ENCODE measurements at regions not wholly inside any gene's neighbourhood (a gene's known extent, or its start where the extent isn't known, plus 50 kb on each side); places are given as distances from the start of the nearest gene placed in this dataset.
"Not testable (repeated sequence)": the region's sequence is repeated elsewhere in the genome, so short reads cannot be mapped to it uniquely, and the experiment has no call there.

DNA sequence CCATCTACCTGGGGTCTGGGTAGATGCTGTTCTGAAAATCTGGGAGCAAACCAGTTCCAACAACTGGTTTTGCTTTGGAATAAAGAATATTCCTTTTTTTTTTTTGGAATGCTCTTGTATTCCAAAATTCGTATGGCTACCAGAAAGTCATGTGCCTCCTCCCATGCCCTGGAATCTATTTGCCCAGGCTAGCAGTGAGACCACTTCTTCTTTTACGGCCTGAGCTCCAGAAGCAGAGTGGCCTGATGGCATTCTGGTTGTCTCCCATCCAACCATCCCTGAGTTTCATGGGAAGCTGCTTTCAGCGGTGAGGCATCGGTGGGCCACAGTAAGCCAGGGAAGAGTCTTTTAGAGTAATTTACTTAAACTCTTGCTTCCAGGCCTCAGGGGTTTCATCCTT is 113.4 kb upstream of the RAB4A start:
- no peak for DNase-seq (ENCODE audit: low read depth)

DNA sequence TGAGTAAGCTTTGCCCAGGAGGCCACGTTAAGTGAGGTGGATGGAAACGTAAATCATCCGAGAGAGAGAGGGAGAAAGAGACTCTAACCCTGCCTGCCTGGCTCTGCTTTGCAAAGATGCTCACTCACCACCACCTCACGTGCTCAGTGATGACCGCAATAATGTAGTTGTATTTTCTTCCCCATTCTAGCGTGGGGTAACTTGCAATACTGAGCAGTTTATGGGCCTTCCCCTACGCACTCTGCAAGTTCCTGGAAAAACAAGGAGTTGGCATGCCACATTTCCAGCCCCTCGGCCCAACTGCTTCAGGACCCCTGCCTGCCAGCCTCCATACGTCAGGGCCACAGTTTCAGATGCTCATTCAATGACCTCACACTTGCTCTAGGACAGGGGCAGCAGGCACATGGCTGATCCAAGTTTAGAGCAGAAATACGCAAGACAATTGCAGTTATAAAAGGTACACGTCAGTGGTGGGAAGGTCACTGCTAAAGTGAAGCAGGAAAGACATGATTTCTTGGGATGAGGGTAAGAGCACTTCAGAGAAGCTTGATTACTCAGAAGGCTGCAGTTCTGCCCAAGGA is 112.5 kb upstream of the RAB4A start:
- no peak for DNase-seq (ENCODE audit: low read depth)

DNA sequence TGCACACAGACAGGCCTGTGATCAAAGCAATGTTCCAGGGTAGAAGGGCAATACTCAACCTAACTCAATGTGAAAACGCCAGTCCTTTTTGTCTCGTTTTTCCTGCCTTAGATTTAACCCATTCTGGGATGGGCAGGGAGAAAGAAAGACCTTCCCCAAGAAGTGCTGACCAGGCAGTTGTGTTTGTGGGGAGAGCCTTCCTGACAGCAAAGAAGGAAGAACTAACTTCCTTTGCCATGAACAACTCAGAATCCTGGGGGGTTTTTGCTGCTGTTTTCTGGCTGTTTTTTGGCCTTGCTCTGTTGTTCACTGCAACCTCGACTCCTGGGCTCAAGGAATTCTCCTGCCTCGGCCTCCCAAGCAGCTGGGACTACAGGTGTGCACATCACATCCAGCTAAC is 112.0 kb upstream of the RAB4A start:
- no peak for DNase-seq (ENCODE audit: low read depth)

DNA sequence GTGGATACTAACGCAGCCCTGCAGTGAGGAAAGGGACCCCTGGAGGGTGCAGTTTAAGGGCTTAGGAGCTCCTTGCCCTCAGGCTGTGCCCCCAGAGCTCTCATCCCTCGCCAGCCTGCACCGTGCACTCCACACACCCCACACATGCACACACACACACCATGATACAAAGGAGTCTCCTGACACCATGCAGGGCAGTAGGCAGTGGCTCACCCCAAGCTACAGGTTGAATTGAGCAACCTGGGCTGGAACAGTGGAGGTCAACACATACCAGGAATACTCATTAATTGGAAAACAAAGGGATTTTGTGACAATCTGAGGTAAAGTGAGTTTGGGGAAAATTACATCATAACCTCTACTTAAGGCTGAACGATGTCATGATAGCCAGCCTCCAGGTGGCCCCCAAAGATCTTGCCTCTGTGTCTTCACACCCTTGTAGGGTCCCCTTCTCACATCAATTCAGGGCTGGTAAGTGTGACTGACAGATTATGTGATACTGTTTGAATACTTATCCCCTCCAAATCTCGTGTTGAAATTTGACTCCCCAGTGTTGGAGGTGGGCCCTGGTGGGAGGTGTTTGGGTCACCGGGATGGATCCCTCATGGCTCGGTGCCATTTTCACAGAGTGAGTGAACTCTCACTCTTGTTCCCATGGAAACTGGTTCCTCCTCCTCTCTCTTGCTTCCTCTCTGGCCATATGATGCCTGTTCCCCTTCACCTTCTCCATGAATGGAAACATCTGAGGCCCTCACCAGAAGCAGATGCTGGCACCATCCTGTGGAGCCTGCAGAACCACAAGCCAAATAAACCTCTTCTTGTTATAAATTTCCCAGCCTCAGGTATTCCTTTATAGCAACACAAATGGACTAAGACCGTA is 111.0 kb upstream of the RAB4A start:
- DNase-seq (ENCODE audit: low read depth): no peak

DNA sequence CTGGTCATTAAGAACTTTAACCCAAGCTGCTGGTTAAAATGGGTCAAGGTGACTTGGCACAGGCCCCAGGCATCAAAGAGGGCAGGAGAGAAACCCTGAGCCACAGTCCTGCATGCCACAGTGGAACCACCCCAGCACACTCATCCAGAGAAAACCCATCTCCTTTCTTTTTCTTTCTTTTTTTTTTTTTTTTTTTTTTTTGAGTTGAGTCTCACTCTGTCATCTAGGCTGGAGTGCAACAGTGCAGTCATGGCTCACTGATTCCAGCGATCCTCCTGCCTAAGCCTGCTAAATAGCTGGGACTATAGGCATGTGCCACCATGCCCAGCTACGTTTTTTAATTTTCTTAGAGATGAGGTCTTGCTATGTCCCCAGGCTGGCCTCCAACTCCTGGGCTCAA is 109.2 kb upstream of the RAB4A start:
- DNase-seq (ENCODE audit: low read depth): no peak

DNA sequence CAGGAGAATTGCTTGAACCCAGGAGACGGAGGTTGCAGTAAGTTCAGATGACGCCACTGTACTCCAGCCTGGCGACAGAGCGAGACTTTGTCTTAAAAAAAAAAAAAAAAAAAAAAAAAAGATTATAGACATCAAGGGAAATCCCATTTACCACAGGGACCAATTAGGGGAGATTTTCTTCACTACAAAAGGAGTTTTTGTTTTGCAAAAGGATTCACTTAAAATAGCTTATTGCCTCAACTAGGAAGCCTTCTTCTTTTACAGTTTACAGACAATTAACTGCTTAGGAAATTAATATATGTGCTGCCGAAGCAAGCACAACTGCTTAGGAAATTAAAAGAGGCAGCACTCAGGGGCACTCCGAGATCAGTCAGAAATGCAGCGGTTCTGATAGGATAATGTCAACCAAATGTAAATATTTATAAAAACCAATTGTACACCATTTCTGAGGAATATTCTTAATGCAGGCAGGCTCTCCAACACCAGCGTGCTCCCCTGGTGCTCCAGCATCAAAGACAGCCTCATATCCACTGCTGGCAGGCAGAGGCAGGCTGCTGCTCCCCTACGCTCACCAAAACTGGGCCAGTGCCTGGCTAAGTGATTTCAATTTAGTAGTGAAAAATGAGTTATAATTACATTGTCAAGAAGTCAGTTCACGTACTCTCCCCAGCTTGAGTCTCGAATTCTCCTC is 107.9 kb upstream of the RAB4A start:
- no peak for DNase-seq (ENCODE audit: low read depth)

DNA sequence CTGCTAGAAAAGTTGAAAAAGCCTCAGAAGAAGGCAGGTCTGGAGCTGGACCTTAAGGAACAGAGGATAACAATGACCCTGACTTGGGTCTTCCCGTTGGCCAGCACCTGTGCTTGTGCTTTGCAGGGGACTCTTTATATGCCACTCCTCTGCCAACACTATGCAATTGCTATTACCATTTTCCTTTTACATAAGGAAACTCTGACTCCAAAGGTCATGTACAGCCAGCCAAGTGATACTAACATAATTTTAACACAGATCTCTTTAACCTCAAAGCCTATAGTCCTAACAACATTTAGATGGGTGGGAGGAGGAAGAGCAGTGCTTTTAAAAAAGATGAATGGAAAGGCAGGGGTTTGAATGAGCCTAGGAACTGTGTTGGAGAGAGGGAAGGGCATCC is 106.6 kb upstream of the RAB4A start:
- no peak for DNase-seq (ENCODE audit: low read depth)

DNA sequence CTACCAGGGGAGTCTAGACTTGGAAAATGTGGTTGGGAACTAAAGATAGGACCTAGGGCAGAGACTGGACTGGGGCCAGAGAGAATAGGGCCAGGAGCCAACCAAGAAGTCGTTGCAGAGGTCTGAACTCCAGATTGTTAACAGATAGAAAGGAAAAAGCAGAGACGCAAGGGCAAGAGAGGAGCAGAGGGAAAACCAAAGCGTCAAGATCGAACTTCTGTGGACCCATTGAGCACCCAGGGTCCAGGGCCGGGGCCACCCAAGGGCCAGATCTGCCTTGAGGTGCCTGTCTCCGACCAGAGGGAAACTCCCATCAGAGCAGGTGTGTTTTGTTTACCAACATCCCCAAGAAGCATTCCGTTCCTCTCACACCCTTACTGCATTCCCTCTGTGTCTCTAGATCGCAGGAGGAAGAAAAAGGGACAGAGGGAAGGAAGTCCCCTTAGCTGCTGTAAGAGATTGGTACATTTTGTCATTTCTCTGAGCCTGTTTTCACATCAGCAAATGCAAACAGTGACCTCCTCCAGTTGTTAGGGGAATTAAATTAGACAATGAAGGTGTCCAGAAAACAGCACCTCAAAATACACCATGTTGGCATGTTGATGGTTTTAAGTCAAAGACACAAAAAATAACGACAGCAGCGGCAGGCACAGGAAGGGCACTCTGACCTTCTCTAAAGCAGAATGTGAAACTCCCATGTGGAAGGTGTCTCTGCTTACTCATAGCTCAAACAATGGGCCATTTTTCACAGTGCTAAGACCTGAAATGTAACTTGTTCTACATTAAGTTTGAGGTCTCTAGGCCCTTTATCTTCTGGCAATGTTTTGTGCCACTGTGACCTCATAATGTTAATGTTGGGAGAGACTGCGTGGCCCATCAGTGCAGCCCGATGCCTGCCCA is 105.8 kb upstream of the RAB4A start:
- DNase-seq (ENCODE audit: low read depth): no peak

DNA sequence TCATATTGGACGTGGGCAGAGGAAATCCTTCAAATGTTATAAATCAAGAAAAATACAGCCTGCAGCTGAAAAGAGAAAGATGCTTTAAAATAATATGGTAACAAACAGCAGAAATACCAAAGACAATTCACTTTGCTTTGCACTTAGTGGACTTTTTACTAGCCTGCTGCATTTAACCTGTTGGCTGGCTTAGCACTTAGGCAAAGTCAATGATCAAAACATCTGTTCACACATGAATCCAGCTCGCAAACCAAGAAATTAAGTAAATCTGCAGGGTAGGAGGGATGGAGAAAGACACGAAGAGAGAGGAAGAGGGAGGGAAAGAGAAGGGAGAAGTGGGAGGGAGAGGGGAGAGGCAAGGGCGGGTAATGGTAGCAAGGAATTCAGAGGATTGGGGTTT is 103.6 kb upstream of the RAB4A start:
- no peak for DNase-seq (ENCODE audit: low read depth)

DNA sequence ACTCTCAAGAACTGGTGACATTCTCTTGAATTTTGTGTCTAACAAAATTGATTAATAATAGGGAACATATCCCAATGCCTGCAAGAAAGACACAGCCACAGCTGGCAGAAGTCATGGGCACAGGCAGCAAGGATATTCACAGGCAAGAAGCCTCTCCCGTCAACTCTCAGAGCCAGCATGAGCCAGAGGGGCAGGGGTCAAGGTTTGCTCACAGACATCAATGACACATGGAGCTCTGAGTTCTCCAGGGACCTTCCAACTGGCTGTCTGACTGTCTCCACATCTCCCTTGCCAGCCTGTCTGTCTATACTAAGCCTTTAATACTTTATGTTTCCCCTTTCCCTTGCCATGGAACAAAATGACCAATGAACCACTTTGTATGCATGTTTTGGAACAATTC is 101.5 kb upstream of the RAB4A start:
- no peak for DNase-seq (ENCODE audit: low read depth)

DNA sequence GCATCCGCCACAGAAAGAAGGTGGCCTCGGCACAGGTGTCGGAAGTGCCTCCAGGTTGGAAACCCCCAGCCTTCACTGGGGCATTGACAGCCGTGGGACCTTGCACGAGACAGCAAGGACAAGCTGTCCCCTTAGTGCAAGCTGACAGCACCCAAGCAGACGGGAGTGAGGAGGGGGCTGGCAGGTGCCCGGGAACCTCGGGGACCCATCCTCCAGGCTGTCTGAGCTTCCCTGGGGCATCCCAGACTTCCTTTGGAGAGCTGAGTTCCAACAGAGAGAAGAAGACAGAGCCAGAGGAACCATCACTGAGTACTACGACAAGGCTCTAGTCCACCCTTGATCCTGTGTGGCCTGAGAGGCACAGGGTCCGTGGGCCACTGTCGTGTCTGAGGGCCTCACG is 100.6 kb upstream of the RAB4A start:
- no peak for DNase-seq (ENCODE audit: low read depth)

DNA sequence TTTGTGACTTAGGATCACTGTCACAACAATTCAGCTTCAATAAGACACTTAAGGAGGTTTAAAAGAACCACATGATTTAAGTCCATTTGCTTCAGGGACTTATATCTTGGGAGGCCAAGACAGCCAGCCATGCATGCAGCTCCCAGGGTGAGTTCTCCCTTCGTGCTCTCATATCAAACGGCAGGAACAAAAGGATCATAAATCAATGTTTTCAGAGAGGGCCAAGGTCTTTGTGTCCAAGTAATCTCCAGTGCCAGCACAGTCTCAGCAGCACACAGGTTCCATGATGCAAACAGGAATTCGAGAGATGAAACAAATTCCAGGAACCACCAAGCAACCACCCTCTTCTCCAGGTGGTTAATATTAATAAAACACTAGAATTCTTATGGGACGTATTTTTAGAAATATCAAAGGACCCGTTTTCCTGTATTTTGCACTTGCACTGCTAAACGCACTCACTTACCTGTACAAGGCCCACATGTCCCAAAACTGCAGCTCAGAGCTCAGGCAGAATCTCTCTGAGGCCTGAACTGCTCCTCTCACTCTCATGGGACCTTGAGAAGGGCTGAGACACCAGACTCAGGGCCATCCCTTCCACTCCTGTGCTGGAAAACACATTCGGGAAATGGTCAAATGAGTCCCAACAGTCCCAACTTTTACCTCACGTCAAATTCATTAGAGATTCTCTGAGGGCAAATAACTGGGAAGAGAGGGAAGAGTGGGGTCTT is 100.0 kb upstream of the RAB4A start:
- no peak for DNase-seq (ENCODE audit: low read depth)

DNA sequence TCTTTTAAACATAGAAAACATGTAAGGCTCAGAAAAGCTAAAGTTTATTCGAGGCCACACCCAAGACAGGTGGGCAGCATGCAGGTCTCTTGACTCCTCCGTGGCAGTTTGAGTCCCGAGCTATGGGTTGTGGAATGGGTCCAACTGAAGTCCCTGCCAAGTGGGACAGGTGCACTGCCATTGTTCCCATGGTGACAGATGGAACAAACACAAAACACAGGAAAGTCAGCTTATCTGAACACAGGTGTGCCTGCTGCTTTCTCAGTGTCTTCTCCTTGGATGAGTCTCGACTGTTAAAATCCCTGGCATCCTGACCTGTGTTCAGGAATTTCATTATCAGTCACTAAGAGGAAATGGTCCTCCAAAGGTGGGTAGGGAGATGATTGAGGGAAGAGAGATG is 99.0 kb upstream of the RAB4A start:
- DNase-seq (ENCODE audit: low read depth): no peak

DNA sequence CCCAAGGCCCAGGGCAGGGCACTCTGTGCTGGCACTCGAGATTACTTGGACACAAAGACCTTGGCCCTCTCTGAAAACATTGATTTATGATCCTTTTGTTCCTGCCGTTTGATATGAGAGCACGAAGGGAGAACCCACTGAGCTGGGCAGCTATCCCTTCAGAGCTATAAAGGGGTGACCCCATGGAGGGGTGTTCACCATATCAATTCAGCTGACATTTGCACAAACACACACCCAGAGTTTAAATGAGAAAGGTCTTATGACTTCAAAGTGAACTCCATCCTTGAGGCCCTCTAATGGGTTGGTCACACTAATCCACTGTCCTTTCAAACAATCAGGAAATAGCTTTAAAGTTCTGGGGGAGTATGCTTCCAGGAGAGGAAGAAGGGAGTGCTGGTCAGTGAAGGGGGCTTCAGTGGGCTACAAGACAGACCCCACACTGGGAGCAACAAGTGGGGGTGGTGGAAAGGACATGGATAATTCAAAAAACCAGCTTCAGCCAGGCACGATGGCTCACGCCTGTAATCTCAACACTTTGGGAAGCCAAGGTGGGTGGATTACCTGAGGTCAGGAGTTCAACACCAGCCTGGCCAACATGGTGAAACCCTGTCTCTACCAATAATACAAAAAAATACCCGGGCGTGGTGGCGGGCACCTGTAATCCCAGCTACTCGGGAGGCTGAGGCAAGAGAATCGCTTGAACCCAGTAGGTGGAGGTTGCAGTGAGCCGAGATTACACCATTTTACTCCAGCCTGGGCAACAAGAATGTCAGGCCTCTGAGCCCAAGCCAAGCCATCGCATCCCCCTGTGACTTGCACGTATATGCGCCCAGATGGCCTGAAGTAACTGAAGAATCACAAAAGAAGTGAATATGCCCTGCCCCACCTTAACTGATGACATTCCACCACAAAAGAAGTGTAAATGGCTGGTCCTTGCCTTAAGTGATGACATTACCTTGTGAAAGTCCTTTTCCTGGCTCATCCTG is 97.1 kb upstream of the RAB4A start:
- DNase-seq (ENCODE audit: low read depth): not testable (repeated sequence)

DNA sequence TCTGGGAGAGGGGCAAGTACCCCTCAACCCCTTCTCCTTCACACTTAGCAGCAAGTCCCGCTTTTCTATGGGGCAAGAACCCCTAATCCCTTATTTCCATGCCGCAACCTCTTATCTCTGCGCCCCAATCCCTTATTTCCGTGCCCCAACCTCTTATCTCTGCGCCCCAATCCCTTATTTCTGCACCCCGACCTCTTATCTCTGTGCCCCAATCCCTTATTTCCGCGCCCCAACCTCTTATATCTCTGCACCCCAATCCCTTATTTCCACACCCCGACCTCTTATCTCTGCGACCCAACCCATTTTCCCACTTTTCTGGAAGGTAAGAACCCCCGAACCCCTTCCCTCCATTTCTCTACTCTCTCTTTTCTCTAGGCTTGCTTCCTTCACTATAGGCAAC is 95.6 kb upstream of the RAB4A start:
- DNase-seq (ENCODE audit: low read depth): not testable (repeated sequence)

DNA sequence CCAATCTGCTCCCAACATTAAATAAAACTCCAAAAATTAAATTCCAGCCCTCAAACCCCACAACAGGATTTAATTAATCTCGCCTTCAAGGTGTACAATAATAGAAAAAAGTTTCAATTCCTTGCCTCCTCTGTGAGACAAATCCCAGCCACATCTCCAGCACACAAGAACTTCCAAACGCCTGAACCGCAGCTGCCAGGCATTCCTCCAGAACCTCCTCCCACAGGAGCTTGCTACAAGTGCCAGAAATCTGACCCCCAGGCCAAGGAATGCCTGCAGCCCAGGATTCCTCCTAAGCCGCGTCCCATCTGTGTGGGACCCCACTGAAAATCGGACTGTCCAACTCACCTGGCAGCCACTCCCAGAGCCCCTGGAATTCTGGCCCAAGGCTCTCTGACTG is 94.5 kb upstream of the RAB4A start:
- not testable (repeated sequence) for DNase-seq (ENCODE audit: low read depth)

DNA sequence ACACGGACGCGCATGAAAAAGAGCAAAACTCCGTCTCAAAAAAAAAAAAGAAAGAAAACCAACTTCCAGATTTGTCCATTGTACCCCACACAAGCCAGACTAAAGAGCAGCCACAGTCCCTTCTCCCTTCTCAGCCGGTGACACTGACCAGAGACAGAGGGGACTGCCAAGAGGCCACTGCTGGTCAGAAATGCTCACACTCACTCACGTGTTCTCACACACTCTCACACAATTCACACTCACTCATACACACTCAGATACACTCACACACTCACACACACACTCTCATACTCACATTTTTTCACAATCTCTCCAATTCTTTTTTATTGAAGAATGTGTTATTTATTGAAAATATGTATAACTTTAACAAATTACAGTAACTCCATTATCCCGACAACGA is 90.8 kb upstream of the RAB4A start:
- no peak for DNase-seq (ENCODE audit: low read depth)

DNA sequence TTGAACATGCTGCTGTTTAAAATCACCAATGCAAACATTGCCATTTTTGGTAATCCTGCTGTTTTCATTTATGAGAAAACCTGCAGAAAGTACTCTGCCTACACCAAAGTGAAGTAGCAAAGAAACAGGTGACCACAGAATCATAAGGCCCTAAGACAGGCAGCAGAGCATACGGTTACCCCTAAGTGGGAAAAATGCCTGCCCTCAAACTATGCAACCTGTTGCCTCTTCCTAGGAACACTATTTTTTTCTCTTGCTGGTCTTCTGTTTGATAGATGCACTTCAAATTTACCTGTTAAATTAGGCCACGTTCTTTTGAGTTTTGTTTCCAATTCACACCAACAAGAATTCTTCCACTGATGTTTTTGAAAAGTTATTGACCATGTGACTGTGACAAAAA is 89.5 kb upstream of the RAB4A start:
- no peak for DNase-seq (ENCODE audit: low read depth)

DNA sequence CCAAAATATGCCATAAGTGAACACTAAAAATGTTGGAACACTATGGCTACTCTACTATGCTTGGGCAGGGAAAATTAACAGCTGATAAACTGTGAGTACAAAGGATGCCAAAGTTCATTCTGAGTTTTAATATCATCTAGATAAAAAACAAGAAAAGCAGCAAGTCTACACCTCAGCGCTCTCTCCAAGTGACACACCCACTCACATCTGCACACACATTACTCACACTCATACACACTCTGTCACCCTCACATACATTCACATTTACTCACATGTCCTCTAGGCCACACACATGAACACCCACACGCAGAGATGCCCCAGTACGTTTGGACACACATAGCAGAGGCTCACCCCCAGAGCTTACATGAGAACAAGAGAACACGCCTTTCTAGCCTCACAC is 87.3 kb upstream of the RAB4A start:
- no peak for DNase-seq (ENCODE audit: low read depth)

DNA sequence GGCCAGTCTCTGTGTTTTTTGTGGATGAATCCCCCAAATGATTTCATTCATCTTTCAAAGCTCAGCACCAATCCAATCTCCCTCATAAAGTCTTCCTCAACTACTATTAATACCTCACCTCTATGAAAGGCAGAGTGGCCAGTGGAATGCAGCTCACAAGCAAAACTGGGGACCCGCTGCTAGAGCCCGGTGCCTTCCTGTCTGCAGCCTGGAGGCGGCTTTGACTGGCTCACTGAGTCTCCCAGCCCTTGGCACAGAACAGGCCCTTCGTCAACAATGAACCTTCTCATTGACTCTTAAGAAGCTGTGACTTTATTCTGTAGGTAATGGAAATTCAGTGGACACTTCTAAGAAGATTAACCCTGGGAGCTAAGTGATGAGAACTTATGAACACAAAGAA is 86.8 kb upstream of the RAB4A start:
- no peak for DNase-seq (ENCODE audit: low read depth)
